Neutrophil (primary cell): ENCODE measurements at regions not wholly inside any gene's neighbourhood (a gene's known extent, or its start where the extent isn't known, plus 50 kb on each side); places are given as distances from the start of the nearest gene placed in this dataset.

Source experiments
- H3K27ac ChIP-seq: fragments of 200-600 bp; sonication (generic); 2 replicates; pipeline ENCODE4 v1.5.1; 2016; ENCODE audit warnings: mild to moderate bottlenecking, moderate library complexity
- H3K27me3 ChIP-seq: fragments of 200-600 bp; sonication (generic); 2 replicates; pipeline ENCODE4 v1.6.0; 2016; ENCODE audit warnings: mild to moderate bottlenecking
- H3K36me3 ChIP-seq: fragments of 200-600 bp; sonication (generic); 2 replicates; pipeline ENCODE4 v1.5.1; 2017
- H3K4me1 ChIP-seq, 2 experiments: fragments of 200-600 bp in 1 of 2; sonication (generic) in 1 of 2; 1 replicate in 1 of 2; 2 replicates in 1 of 2; pipeline versions ENCODE4 v1.5.1 to v1.6.1; 2013 to 2016; ENCODE audit warnings: low read depth in 1 of 2, low read length in 1 of 2, mild to moderate bottlenecking in 1 of 2, moderate library complexity in 1 of 2; ENCODE audit not compliant: control insufficient read depth in 1 of 2, insufficient read depth in 1 of 2
- H3K4me3 ChIP-seq, 2 experiments: fragments of 200-600 bp in 1 of 2; sonication (generic) in 1 of 2; 1 replicate in 1 of 2; 2 replicates in 1 of 2; pipeline ENCODE4 v1.5.1; 2013 to 2016; ENCODE audit warnings: low read depth in 1 of 2, low read length in 1 of 2, mild to moderate bottlenecking in 1 of 2, moderate library complexity in 1 of 2
- H3K9me3 ChIP-seq: fragments of 200-600 bp; sonication (generic); 2 replicates; pipeline ENCODE4 v1.5.1; 2016
- TF ChIP-seq, protein P1 (sequence below): fragments of 200-600 bp; sonication (generic); IDR thresholded peaks from 2 replicates; pipeline ENCODE4 v1.5.1; 2016; ENCODE audit warnings: antibody characterized with exemption

DNA sequence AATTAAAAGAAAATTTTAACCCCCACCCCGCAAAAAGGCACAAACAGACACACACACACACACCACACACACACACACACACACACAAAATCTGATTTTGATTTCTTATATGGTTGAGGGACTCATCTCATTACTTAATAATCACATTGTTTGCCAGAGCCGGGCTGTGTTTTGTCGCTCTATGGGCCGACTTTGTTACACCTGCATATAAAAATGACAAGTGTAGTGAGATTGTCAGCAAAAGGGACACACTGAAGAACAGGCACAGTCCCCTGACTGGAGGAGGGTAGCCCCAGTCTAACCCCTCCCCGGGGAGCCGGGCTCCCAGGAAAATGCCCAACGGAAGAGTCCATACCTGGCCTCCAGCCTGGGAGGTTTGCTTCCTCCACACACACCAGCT lies 221.6 kb downstream of the ENGASE start:
- no peaks in the 10 kb centered on the region for H3K9me3 ChIP-seq
- TF ChIP-seq, protein P1, sequence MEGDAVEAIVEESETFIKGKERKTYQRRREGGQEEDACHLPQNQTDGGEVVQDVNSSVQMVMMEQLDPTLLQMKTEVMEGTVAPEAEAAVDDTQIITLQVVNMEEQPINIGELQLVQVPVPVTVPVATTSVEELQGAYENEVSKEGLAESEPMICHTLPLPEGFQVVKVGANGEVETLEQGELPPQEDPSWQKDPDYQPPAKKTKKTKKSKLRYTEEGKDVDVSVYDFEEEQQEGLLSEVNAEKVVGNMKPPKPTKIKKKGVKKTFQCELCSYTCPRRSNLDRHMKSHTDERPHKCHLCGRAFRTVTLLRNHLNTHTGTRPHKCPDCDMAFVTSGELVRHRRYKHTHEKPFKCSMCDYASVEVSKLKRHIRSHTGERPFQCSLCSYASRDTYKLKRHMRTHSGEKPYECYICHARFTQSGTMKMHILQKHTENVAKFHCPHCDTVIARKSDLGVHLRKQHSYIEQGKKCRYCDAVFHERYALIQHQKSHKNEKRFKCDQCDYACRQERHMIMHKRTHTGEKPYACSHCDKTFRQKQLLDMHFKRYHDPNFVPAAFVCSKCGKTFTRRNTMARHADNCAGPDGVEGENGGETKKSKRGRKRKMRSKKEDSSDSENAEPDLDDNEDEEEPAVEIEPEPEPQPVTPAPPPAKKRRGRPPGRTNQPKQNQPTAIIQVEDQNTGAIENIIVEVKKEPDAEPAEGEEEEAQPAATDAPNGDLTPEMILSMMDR: no peak
- no peak overlapping the region for H3K4me3 ChIP-seq
- peaks cover 13% of the 10 kb centered on the region for H3K27me3 ChIP-seq
- H3K27ac ChIP-seq: no peak overlapping the region
- no peaks in the 10 kb centered on the region for H3K4me1 ChIP-seq
- H3K36me3 ChIP-seq: no peaks in the 10 kb centered on the region

DNA sequence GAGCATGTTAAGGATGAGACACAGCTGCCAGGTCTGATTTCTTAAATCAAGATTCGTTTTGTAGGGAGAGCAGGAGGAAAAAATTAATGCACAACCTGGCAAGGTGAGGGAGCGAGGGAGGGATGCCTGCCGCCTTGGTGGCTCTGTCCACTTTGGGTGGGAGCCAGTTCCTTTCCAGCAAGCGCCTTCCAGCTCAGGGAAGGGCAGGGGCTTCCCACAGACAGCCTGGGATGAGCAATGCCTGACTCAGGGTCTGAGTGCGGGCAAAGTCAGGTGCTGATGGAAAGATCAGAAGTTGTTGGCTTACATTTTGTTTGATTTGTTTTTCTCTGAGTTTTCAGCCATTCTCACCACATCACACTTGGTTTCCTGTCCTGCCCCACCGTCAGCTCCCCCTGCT lies 220.7 kb downstream of the ENGASE start:
- Histone ChIP-seq H3K4me1 (no peaks in the 10 kb centered on the region), H3K27ac (no peak overlapping the region), H3K4me3 (no peak overlapping the region), H3K36me3 (no peaks in the 10 kb centered on the region), H3K9me3 (no peaks in the 10 kb centered on the region), H3K27me3 (peaks cover 13% of the 10 kb centered on the region)
- TF ChIP-seq, protein P1: no peak

DNA sequence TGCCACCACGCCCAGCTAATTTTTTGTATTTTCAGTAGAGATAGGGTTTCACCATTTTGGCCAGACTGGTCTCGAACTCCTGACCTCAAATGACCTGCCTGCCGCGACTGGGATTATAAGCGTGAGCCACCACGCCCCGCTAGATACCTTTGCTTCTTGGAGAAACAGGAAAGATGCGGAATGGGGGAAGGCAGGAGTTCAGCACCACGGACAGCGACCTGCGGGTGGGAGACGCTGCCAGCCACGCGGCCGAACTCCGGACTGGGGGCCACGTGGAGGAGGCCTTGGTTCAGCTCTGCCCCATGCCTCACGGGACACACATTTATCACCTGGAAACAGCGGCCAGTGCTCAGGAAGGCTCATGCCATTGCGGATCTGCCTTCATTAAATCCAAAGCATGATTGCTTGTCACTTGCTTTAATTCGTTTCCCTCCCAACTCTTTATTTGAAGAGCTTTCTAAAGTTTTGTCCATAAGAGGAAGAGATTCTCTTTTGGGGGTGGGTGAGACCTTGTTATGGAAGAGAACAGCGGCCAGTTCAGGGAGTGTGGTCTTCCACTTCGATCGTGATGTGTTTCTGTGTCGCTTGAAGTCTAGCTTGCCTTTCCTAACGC lies 219.9 kb downstream of the ENGASE start:
- TF ChIP-seq, protein P1: no peak
- no peak overlapping the region for H3K27ac ChIP-seq
- peaks cover 13% of the 10 kb centered on the region for H3K27me3 ChIP-seq

DNA sequence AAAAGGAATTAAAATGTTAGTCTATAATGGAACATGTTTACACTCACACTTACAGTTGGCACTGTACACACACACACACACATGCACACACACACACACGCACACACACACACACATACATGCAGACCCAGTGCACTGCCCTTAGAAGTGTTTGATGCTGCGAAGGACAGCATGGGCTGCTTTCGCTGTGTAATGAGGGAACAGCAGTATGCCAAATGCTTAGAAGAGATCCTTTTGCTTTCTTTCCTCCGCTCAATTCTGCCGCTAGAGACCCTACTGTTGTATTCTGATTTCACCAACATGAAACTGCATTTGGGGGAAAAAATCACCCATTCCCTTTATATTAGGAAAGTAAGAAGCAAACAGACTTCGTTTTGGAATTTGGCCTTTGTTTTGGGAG lies 217.9 kb downstream of the ENGASE start:
- Histone ChIP-seq H3K27ac (no peak overlapping the region), H3K4me1 (no peaks in the 10 kb centered on the region), H3K9me3 (no peaks in the 10 kb centered on the region), H3K27me3 (peaks cover 13% of the 10 kb centered on the region), H3K4me3 (no peak overlapping the region), H3K36me3 (no peaks in the 10 kb centered on the region)
- TF ChIP-seq, protein P1: no peak

More for the DNA sequence above, 219.9 kb downstream of the ENGASE start:
- no peaks in the 10 kb centered on the region for H3K36me3 ChIP-seq
- H3K4me3 ChIP-seq: no peak overlapping the region
- no peaks in the 10 kb centered on the region for H3K4me1 ChIP-seq
- no peaks in the 10 kb centered on the region for H3K9me3 ChIP-seq

DNA sequence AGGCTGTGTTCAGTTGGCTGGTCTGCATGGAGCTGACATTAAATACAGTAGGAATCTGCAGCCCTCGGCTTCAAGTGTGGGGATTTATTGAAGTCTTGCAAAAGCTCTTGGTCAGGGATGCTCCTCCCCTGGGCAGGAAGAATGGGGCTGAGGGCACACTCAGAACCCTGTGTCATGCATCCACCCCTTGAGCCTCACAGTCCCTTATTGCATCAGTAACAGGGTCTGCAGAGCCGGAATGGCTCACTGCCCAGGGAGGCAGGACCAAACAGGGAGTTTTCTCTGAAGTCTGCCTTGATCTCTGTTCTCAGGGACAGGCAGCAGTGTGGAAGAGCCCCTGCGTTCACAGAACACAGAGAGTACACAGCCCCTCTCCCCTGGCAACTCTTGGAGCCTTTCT lies 216.8 kb downstream of the ENGASE start:
- no peaks in the 10 kb centered on the region for H3K4me1 ChIP-seq
- H3K4me3 ChIP-seq: no peak overlapping the region
- H3K27ac ChIP-seq: no peak overlapping the region
- no peaks in the 10 kb centered on the region for H3K36me3 ChIP-seq
- no peaks in the 10 kb centered on the region for H3K9me3 ChIP-seq
- H3K27me3 ChIP-seq: peaks cover 17% of the 10 kb centered on the region
- TF ChIP-seq, protein P1: no peak
